Lung microvascular endothelial cell (primary cell): ENCODE measurements at regions not wholly inside any gene's neighbourhood (a gene's known extent, or its start where the extent isn't known, plus 50 kb on each side); places are given as distances from the start of the nearest gene placed in this dataset.

ENCODE experiments used
- DNase-seq, 2 donors: peaks; one replicate each; pipeline versions ENCODE4 v3.0.0 to v3.0.0-alpha.2; 2010; ENCODE audit warnings: low read depth in 2 of 2

GRCh38 chr3:141669434-141669833 is 68.7 kb upstream of the RNF7 start:
- DNase-seq = no peak

DNA sequence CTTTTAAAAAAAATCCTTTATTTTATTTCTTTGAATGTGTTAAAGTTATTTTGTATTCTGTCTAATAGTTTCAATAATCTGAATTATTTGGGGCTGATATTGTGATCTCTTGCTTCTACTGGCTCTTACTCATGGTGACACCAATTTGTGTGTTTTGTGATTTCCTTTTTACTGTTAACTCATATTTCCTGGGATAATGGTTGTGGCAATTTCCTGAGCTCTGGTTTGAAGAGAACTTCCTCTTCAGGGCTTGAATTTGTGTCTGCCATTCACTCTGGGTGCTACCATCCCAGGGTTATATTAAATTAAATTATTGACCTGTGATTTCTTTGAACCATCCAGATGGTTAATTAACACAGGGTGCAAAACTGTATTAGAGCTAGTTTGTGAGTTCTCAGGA is 60.4 kb upstream of the RNF7 start:
- DNase-seq = peak in 1 of 2 donors; percentile 40

DNA sequence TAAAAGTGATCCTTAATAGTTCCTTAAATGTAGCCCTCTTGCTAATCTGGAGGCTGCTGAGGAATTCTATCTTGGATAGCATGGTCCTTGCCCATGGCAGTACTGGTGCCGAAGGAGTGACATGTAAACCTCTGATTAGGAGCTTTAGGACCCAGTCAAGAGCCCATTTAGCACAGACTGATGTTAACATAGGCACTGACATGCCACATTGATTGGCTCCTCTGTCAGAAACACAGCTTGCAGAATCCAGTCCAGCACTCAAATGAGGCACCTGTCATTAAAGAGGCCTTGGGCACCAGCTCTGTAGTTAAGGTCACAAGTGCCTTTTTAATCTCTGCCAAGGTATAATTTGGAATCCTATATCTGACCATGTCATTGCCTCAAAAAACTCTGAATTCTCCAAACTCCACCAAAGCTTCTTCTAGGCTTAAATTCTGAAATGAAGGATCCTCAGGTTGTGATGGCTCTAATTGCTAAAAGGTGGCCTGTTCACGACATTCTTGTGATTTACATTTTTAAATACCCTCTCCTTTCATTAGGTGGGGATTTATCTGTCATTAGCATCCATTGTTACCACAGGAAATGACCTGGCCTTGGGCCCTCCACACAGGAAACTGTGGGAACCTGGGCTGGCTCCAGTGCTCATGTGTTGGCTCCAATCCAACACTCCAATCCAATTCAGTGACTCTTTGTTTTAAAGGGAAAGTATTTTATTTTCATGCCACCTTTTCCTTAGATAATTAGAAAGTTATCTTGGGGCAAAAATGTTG is 57.3 kb upstream of the RNF7 start:
- peak; percentile 90 to 92 for DNase-seq

- DNase-seq = no peak
These were observed 56.7 kb upstream of the RNF7 start for GRCh38 chr3:141681390-141681780.

- no peak for DNase-seq
These were observed 56.1 kb upstream of the RNF7 start for GRCh38 chr3:141682007-141682406.

GRCh38 chr3:141682921-141683320 is 55.2 kb upstream of the RNF7 start:
- no peak for DNase-seq

GRCh38 chr3:141684758-141685157 is 53.3 kb upstream of the RNF7 start:
- DNase-seq = no peak

DNA sequence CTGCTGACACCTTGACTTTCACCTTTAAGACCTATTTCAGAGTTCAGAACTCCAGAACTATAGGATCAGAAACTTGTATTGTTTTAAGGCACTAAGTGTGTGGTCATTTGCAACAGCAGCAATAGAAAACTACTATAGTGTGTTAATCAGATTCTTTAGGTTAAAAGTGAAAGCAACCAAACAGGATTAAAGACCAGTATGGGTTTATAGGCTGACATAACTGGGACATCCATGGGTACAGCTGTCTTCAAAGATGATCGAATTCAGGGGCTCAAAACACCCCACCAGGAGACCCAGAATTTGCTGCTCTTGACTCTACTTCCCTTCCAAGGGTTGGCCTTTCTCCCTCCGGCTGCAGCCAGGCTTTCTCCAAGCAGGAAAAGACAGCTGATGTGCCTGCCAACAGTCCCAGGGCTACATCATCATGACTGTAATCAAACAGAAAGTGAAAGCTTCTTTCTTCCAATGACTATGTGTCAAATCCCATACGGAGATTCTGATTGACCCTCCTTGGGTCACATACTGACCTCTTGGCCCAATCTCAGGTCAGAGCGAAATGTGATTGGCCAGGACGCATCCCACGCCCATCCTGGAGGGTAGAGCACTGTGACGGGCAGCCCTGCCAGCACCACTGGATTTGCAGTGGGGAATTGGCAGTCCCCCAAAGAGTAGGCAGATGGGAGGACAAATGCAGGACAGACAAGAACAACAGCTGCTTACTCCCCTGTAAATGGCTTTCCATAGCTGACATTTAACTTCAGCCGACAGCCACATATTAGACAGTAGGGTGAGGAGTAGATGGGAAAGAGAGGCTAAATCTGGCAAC is 51.4 kb upstream of the RNF7 start:
- peak; percentile 84 to 88 for DNase-seq
